Activated CD4-positive, alpha-beta T cell treated with anti-CD3 and anti-CD28 coated beads for 1 hour (primary cell): ENCODE measurements at regions not wholly inside any gene's neighbourhood (a gene's known extent, or its start where the extent isn't known, plus 50 kb on each side); places are given as distances from the start of the nearest gene placed in this dataset.

Experiments
- DNase-seq: peaks from one replicate; pipeline ENCODE4 v3.0.0-alpha.2; 2020

DNA sequence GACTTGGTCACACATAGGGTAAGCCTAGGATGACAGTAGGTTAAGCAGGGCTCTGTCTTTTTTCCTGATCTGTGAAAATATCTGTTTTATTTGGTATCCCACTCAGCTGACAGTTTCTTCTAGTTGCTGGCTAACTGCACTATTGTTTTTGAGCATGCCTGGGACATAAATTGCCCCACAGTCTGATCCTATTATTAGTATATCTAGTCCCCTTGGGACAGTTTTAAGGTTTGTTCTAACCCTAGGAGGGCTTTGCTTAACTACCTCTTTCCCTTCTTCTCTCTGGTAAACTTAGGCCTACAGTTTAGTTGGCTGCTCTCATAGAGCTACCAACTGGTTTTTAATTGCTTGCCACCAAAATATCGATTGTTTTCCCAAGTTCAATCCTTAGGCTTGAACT lies 446.6 kb downstream of the ARHGEF28 start:
- no peak for DNase-seq

DNA sequence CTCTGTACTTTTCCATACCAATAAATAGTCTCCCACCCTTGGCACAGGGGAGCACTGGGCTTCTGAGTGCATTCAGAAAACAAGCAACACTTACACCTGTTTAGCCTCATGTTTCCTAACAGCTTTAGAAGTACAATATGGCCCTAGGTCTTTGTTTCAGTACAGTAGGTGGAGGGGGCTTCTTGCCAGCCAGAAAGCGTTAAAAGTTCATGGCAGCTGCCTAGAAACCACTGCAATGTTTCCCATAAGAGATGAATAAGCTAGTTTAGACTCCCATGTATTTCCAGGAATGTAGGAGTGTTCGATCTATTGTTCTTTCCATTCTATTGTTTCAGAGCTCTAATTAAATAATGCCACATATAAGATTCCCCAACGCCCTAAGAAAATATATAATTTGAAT lies 444.8 kb downstream of the ARHGEF28 start:
- DNase-seq: no peak

DNA sequence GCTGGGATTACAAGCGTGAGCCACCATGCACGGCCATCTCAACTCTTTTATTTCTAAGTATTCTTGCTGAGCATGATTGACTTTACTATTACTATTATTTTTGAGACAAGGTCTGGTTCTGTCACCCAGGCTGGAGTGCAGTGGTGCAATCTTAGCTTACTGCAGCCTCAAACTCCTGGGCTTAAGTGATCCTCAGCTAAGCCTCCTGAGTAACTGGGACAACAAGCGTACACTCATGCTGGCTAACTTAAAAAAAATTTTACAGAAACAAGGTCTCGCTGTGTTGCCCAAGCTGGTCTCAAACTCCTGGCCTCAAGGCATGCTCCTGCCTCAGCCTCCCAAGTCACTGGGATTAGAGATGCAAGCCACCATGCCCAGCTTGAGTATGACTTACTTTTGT lies 443.7 kb downstream of the ARHGEF28 start:
- DNase-seq: no peak

DNA sequence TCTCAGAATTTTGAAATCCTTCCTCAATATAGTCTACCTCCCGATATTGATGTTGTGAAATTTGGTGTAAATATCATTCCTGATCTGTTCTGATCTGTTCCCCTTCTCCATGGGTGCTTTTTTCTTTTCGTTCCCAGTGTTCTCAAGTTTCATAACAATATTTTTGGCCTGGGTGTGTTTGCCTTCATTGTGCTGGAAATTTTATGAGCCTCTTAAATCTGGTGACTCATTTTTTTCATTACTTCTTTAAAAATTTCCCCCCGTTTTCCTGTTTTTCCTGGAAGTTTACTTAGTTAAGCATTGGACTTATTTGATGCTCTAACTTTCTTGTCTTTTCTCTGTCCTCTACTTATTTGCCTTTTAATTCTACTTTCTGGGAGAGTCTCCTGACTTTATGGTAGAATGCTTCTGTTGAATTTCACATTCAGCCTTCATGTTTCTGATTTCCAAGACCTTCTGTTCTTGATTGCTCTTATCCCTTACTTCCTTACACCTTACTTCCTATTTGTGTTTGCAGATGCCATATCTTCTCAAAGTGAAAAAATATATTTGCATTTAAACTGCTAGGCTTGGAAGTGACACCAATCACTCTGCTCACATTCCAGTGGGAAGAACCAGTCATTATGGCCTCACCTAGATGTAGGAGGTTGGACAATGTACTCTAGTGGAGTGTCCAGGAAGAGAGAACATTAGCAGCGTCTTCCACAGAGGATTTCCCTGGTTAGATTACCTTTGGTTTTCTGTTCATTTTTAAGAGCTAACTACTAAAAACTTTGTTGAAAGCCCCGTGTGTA lies 441.9 kb downstream of the ARHGEF28 start:
- DNase-seq: no peak

DNA sequence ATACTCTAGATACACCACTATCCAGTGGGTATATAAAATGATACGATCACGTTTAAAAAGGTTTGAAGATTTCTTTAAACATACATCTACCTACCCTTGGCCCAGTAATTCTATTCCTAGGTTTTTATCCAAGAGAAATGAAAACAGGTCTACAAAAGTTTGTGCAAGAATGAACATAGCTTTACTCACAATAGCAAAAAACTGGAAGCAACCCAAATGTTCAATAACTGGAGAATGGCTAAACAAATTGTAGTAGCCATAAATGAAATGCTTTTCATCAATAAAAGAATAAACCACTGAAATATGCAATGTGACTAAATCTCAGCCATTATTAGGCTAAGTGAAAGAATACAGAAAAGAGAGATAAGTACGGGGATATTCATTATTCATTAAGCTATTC lies 438.9 kb downstream of the ARHGEF28 start:
- DNase-seq: no peak

DNA sequence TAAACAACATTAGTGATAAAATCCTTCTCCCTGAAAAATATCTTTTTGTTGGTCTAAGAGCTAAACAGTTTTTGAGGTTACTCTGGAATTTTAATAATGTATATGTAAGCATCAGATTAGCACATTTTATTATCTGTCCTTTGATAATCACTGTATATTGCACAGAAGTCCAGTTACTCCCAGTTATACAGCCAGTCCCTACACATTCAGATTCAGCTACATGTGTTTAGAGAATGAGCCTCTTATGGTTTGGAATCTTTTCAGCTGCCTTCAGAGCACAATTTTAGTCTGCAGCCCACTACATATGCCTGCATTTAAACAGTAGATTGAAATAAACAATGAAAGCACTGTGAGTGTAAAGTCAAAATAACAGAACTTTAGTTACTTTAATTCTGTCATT lies 438.2 kb downstream of the ARHGEF28 start:
- DNase-seq: no peak

DNA sequence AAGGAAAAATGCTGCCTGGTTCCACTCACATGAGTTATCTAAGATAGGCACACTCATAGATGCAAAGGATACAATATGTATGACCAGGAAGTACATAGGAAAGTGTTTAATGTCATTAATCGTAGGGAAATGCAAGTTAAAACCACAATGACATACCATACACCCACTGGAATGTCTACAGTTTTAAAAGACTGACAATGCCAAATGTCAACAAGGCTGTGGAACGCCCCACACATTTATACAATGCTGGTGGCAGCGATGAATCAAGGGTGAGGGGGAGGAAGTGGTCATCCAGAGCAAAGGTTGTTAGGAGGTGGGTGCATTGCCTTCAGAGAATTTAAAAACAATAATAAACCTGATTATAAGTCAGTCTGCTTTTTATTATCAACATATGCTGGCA lies 437.8 kb downstream of the ARHGEF28 start:
- no peak for DNase-seq

DNA sequence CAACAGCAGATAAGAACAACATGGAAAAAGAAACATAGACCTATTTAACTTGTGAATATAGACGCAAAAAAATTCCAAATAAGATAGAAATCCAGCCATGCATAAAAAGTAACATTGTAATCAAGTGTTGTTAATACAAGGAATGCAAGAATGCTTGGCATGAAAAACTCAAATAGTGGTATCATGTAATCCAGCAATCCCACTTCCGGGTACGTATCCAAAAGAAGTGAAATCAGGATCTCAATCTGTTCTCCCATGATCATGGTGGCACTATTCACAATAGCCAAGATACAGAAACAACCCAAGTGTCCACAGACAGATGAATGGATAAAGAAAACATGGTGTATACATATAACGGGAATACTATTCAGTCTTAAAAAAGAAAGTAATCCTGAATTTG lies 437.4 kb downstream of the ARHGEF28 start:
- no peak for DNase-seq

DNA sequence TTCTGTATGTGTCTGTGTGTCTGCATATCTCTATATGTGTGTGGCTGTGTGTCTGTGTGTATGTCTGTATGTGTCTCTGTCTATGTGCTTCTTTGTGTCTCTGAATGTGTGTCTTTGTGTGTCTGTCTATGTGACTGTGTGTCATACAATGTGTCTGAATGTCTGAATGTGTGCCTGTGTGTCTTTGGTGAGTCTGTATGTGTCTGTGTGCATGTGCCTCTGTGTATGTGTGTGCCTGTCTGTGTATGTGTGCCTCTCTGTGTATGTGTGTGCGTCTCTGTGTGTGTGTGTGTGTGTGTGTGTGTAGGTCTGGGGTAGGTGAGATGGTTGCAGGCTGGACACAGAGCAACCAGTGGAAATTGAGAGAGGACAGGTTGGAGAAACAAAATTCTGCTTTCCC lies 435.3 kb downstream of the ARHGEF28 start:
- DNase-seq: no peak

DNA sequence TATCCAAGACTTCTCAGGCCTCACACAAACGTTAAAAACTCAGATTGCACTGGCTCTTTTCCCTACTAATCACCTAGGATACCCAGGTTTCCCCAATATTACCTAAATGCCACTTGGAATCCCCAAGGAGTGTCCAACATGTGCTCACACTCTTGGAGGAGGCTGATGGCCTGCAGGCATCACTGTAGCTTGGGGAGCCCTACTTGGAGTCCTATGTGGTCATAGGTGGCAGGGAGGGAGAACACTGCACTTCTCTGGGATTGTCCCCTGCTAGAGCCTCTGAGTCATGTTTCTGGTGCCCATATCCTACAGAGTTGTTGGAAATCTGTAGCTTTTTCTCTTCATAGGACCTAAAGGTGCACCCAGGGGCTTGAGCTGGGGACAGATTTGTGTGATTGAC lies 433.7 kb downstream of the ARHGEF28 start:
- no peak for DNase-seq

DNA sequence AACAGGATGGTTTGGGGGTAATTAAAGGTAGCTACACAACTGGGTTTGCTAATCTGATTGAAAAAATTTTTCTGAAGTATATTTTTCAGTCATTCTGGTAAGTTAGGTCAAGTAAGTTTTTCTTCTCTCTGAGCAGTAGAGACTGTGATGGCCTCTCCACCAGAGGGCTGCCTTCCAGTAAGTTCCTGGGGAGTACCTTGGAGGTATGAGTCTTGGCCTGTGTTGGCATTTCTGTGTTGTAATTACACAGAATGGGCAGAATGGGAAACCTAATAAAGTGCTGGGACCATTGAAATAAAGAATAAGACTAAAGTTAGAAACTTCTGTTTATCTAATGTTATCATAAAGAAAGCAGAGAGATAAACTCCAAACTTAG lies 430.8 kb downstream of the ARHGEF28 start:
- DNase-seq: no peak

DNA sequence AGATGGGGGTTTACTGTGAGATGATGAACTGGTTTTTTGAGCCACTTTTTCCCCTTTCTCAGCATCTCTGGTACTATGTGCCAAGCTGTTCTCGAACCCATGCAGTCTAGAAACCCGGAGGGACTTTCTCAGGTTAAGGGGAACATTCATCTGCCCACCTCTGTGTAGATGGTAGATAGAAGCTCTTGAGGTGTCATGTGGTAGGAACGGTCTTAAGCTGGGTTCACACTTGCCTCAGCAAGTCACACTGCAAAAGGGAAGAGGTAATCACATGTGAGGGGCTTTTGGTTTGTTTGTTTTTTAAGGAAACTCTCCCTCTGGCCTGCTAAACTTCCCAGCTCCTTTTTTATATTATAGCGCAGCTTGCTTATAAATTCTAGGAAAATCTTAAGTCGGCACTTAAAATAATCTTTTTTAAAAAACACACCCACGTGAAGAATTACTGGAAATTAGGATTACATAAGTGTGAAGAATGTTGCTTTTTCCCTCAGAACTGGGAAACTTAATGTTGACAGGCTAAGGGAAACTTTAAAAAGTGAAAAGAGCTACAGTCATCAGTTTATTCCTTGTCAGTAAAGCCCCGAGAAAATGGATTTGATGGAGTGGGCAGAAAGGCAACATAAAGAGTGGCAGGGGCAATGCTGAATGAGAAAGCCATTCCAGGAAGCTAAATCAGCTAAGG lies 430.3 kb downstream of the ARHGEF28 start:
- no peak for DNase-seq

DNA sequence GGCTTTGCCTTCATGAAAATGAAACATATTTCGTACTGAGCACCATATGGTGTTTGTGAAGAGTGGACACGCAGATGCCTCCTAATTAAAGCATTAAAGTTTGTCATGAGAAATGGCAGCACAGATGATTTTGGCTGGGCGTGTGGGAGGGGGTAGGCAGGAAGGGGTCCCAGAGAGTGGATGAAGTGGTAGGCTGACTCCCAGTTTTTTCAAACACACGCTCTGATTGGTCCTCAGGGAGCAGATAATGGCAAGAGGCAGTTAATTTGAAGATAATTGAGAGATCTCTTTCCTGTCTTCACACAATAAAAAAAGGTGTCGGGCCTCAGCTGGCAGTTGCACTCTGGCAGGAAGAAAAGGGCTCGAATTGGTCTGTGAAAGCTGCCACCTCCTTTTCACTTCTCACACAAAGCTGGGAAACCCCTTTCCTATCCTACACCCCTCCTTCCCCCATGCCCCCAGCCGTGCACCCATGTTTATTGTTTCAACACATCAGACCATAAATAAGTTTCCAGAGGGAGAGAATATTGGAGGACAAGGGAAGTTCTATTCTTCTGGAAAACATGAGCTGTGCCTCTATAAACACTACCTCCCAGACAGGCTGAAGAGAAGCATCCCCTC lies 429.6 kb downstream of the ARHGEF28 start:
- DNase-seq: no peak

DNA sequence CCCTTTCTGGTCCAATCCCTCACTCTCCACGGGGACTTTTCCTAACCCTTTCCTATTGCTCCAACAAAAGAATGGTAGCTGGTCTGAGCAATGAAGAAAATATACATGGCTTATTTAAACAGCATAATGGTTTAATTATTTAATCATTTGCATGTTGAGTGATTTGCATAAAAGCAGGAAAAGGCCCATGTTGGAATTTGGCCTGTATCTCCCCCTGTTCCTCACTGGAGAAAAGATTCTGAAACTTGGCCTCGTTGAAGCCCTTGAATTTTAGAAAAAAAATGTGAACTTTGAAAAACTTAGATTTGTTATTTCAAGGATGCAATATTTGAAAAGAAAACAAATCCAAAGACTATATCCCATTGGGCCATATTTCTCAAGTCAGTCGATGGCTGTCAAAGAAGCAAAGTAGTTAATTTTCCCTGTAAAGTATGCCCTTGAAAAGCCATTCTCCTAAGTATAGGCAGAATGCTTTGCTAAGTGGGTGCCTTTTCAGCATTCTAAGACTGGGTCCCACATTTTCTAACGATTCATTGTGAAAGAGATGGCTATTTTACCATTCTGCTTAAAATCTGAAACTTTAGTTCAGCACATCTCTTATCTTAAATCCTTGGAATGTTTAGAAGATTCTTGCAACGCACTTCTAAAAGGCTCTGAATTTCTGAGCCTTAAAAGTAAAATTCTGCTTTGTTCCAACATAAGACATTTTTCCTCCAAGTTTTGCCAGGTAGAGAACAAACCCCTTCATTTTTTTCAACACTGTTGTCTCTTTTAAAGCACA lies 428.8 kb downstream of the ARHGEF28 start:
- DNase-seq: no peak

DNA sequence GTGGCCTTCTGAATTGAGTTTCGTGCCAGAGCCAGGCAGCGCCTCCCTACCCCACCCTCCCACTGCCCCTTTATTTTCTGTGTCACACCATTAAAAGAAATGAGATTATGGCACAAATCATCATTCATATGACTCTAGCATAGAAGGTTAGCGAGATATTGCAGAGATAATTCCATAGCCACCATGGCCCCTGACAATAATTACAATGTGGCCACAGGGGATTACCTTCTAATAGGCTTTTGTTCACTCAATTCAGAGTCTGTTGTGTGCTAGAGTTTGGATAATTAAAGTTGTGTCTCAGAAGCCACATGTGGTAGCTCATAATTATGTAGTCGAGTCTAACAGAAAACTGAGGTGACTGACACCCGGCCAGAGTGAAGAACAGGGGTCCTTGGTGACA lies 428.1 kb downstream of the ARHGEF28 start:
- DNase-seq: no peak

DNA sequence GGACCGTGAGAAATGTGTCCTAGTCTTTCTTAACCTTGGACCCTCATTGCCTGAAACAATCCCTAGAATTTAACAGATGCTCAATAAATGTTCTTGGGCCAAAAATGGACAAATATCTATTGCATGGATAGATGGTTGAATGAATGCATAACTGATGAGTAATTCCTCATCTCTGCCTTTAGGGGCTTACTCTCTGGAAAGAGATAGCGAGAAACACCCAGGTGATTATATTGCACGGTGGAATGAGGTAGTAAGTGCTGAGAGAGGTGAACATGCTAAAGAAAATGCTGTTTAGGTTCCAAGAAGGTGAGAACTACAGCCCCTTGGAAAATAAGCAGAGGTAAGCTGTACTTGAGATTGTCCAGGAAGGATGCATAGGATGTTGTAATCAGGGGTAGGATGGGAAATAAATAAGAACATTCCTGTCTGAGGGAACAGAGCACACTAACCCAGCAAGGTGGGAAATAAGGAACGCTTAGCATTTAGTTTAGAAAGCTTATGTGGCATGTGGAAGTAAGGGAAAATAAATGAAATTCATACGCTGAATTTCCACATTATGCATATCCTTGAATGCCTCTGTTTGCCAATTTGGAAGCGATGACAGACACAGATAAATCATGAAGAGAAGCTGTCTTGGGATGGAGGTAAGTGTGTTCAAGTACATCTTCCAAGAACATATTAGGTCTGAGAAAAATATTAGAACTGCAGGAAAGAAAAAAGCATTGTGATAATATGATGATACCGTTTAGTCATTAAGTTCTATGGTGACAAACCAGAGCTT lies 426.6 kb downstream of the ARHGEF28 start:
- DNase-seq: no peak

DNA sequence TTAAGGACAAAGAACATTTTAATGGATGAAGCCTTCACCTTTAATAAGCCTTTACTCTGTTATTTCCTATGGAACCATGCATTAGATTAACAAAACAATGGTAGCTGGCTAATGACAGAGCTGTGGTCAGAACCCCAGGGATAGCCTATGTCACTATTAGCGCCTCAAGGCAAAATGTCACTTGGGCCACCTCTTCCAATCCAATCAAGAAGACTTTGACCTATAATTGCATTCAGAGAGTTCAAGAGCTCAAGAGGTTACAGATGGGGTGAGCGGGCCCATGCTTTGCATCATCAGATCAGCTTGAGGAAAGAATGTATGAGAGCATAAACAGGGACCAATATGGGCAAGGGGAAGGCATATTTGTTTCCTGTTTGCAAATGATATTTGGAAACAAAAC lies 425.1 kb downstream of the ARHGEF28 start:
- no peak for DNase-seq

DNA sequence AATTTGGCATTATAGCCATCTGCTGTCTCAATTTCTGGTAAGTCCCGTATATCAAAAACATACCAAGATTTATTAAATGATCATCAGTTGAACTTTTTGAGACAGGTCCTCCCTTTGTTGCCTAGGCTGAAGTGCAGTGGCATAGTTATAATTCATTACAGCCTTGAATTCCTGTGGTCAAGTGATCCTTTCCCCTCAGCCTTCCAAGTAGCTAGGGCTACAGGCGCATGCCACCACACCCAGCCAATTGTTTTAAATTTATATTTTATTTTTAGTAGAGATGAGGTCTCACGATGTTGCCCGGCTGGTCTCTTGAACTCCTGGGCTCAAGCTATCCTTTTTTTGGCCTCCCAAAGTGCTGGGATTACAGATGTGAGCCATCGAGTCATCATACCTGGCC lies 418.9 kb downstream of the ARHGEF28 start:
- DNase-seq: no peak

DNA sequence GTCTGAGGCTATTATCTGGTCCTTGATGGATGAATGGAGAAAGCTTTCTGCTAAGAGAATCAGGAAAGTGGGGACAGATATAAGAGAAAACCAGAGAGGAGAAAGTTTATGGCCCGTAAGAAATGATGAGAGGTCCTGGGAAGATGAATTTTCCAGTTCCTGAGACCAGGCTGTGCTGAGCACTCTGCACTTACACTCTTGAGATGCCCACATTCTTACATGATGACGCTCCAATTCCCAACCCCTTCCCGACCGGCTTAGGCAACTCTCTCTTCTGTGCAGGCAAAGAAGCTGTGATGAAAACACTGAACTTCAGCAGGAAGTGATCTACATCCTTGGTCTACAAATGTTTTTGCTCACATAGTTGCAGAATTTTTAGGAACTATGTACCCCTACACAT lies 417.0 kb downstream of the ARHGEF28 start:
- no peak for DNase-seq

DNA sequence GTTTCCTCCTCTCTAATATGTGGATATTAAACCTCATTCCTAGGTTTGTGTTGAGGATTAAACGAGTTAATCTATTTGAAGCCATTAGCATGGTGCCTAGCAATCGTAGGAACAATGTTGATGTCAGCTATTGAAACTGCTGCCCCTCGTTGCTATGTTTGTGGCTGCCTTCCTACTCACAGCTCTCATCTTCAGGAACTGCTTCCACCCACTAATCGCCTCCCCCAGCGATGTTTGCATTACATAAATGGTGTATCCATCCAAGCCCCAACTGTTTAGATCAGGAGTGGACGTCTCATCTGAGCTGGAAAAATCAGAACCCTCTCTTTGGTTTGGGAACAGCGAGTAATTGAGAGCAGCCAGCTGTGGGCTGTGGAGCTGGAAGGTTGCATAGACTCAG lies 416.6 kb downstream of the ARHGEF28 start:
- no peak for DNase-seq

DNA sequence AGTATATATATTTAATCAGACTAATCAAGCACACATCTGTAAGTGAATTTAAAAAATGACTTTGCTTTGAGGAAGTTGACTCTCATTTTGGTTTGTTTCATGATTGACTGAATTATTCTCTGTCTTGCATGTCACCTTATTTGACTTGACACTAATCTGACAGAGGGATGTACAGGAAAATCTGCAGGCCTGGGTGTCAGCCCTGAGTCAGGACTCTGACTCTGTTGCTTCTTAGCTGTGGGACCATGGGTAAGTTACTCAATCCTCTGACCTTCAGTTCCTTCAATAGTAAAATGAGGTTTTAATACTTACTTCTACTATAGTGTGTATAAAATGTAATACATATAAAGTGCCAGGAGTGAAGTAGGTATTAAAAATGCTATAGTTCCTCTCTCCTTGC lies 415.9 kb downstream of the ARHGEF28 start:
- DNase-seq: no peak

DNA sequence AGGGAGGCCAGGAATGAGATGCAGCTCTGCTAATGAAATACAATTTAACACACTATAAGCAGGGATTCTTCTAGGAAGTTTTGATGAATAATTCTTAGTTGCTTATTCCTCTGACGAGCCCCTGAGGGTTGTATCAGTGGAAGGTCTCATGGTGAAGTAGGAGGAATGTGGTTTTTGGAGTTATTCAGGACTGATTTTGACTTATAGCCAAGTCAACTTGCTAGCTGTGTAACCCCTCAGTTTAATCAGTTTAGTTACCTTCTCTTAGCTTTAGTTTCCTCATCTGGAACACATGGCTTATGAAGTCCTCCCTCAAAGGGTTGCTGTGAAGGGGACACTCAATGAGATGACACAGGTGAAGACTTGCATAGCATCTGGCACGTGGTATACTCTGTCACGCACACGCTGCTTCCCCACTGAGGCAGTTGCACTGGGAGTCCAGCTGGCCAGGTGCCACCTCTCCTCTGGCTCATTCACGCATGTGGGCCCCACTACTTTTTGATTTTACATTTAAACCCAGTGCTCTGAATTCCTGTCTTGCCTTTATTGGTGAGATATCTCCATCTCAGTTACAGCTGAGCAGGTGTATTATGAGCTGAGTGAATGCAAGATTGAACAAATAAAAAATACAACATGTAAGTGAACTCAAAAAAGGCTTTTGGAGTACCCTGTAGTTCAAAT lies 415.0 kb downstream of the ARHGEF28 start:
- no peak for DNase-seq
